Bone marrow (tissue), 2 donors: ENCODE measurements at regions not wholly inside any gene's neighbourhood (a gene's known extent, or its start where the extent isn't known, plus 50 kb on each side); places are given as distances from the start of the nearest gene placed in this dataset.
"Not testable (repeated sequence)": the region's sequence is repeated elsewhere in the genome, so short reads cannot be mapped to it uniquely, and the experiment has no call there.

Source experiments
- DNase-seq, 2 donors: peaks; one replicate each; lab custom pipeline; 2025; lab: John Stamatoyannopoulos, UW

- no peak for DNase-seq
These were observed 80.3 kb downstream of the ZFP36L2 start for GRCh38 chr2:43146083-43146482.

DNA sequence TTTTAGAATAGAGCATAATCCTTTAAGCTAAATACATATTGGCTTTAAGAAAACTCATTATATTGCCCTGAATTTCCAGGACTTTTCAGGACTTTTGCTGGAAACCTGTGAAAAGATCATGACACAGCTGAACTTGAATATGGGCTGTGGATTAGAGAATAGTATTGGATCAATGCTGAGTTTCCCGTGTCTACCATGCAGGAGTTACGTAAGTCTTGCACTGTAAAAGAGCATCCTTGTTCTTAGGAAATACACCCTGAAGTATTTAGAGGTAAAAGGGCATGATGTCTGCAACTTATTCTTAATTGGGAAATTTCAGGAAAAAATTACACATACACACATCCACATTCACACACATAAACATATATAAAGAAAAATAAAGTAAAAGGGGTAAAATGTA lies 82.1 kb downstream of the ZFP36L2 start:
- DNase-seq, result no peak

DNA sequence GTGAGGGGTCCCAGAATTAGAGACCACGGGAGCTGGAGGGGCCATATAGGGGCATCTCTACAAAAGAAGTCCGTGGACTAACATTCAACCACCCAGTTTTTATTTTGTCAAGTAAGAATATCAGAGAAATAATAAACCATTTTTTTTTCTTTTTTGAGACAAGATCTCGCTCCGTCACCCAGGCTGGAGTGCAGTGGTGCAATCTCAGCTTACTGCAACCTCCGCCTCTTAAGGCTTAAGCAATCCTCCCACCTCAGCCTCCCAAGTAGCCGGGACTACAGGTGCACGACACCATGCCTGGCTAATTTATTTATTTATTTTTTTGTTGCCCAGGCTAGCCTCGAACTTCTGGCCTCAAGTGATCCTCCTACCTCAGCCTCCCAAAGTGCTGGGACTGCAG lies 82.7 kb downstream of the ZFP36L2 start:
- DNase-seq, result no peak

DNA sequence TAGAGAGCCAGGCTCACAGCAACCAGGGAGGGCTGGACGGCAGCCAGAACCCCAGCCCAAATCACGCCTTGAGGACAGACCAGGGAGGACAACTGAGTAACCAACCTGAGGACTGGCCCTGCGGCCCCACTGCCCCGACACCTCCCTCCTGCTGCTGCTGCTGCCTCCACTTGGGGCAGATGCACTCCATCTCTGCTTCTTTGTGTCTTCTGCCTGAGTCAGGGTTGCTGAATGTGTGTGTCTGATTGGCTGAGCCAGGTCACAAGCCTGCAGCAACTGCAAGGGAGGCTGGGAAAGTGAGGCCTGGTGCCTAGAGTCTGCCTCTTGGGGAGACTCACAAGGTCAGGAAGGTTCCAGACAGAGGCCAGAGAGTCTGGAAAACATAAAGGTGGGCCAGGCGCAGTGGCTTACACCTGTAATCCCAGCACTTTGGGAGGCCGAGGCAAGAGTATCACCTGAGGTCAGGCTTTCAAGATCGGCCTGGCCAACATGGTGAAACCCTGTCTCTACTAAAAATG lies 83.4 kb downstream of the ZFP36L2 start:
- DNase-seq, result no peak

GRCh38 chr2:43141636-43142151 lies 84.7 kb downstream of the ZFP36L2 start:
- DNase-seq, result not testable (repeated sequence)

DNA sequence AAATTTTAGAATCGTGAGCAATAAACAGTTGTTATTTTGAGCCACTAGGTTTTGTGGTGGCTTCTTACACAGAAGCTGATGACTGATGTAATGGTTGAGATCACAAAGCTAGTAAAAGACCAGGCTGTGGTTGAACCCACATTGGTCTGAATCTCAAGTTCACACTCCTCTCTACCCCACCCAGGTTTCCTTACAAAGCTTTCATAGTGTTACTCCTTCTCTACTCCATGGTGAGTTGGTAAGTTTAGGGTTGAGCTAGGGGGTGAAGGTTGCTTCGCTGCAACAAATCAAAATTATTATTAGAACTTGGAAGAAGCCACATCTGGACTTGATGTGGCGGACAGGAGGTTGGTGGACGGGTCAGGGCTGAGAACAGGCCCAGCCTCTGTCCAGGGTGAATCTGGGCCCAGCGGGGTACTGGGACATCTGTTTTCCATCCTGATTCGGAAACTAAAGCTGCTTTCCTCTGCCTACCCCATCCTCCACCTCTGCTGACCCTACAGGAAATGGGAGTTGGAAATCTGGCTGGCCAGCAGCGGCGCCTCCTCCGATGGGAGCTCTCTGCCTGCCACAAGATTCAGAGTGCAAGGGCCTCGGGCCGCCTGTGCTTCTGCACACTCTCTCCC lies 86.3 kb downstream of the ZFP36L2 start:
- no peak for DNase-seq

- DNase-seq, result no peak
These were observed 86.9 kb downstream of the ZFP36L2 start for GRCh38 chr2:43139501-43139900.

DNA sequence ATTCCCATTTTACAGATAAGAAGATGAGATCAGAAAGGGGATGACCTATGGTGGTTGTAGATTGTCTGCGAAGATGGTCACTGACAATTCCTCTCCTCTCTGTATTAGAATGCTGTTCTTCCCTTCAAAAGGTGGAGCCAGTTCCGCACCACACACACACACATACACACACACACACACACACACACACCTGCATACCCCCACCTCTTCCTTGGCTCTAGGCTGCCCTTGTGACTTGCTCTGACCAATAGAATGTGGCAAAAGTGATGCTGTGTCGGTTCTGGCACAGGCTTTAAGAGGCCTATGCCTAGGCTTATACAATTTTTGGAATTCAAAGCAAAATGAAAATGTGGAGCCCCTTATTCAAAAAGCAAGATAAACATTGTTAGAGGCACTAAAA lies 88.0 kb downstream of the ZFP36L2 start:
- DNase-seq, result no peak

GRCh38 chr2:43136876-43137275 lies 89.5 kb downstream of the ZFP36L2 start:
- peak in 1 of 2 donors; percentile 82 for DNase-seq

- DNase-seq, result no peak
These were observed 90.2 kb downstream of the ZFP36L2 start for GRCh38 chr2:43136011-43136799.

GRCh38 chr2:43135583-43135982 lies 90.8 kb downstream of the ZFP36L2 start:
- no peak for DNase-seq

DNA sequence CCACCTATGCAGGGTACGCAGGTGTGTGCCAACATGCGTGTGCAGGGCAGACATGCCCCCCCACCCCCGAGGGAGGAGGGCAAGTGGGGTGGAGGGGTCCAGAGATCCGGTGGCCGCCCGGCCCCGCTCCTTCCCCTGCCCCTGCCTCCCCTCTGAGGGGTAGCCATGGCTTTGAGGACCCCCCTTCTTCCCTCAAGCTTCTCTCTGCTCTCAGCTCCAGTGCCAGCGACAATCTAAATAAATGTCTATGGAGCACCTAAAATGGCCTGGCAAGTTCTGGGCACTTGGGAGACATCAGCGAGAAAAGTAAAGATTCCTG lies 91.9 kb downstream of the ZFP36L2 start:
- no peak for DNase-seq

GRCh38 chr2:43133708-43134570 lies 92.5 kb downstream of the ZFP36L2 start:
- DNase-seq, result peak; percentile 50 to 87

GRCh38 chr2:43133336-43133707 lies 93.1 kb downstream of the ZFP36L2 start:
- no peak for DNase-seq

DNA sequence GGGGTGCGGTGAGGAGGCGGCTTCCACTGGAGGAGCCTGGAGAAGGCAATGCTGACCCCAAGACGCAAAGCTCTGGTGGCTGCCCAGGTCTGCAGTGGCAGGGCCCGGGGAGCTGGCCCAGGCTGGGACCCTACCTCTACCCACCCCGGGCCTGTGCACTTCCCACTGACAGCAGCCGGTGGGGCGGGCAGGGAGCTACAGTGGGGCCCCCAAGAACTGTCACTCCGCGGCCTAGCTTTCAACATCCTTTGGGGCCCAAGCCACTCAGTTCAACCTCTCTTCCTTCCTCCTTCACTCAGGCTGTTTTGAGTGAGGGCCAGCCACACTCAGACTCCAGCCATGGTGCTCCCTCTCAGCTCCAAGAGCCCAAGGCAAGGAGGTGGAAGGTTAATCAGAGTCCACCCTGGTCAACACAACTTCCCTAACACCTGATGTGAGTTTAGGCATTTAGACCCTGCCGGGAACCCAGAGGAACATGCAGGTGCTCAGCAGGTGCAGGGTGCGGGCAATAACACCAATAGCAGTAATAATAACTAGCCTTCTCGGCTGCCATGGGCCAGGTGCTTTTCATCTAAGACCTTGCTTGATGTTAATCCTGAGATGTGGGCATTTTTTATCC lies 93.6 kb downstream of the ZFP36L2 start:
- DNase-seq, result peak in 1 of 2 donors; percentile 42

DNA sequence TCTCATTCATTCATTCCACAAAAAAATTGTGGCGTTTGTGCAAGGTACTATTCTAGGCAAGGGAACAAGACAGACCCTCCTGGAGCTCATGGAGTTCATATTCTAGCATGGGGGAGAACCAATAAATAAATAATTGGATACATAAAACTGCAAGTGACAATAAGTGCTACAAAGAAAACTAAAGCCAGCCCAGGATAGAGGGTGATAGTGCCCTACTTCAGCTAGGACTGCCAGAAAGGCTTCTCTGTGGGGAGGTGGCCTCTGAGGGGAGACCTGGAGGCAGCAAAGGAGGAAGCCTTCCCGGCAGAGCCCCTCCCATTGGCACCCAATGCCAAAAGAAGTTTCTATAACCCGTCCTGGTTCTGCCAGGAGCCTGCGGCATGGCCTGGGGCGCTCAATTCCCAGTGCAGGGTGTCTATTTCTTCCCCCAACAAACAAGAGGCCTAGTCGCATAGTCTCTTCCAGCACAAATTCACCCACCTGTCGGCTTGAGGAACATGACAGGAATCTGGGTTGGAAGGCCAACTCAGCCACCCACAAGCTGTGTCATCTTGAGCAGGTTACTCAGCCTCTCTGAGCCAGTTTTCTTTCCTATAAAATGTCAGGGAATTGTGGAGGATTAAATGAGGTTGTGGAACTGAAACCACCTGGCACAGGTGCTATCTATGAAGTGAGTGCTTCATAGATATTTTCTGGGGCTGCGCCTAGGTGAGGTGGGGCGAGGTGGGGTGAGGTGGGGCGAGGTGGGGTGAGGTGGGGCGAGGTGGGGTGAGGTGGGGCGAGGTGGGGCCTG lies 94.3 kb downstream of the ZFP36L2 start:
- DNase-seq, result no peak

DNA sequence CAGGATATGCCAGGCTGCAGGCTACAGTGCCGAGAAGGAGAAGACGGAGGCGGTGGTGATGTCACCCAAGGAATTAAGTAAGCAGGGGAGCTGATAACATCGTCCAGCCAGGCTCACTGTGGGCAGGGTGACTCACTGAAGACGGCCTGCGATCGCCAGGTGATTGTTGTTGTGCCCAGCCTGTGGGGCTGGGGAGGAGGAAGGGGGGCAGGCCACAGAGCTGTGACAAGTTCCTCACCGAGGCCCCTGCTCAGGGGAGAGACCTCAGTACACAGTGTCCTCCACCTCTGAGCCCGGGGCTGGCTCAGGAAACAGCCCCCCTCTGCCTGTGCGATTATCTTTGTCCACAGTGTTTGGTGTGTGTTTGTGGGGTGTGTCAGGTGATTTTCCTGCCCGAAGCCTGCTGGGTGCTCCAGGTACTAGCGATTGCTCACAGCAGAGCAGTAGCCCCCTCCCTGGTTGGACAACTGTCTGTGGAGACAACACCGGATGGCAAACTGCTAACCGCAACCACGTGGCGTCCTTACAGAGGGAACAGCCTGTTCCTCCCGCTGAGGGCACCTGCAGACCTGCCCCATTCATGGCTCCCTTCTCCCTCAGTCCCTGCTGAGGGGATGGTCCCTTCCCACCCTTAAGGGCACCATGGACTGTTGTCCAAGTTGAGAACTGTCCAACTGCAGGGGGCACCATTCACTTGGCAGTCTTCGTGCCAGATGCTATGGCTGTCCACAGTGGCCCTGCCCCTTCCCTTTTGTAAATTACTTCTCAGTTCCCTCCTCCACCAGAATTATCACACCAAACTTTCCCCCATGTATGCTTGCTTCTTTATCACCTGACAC lies 95.1 kb downstream of the ZFP36L2 start:
- peak; percentile 53 to 98 for DNase-seq

DNA sequence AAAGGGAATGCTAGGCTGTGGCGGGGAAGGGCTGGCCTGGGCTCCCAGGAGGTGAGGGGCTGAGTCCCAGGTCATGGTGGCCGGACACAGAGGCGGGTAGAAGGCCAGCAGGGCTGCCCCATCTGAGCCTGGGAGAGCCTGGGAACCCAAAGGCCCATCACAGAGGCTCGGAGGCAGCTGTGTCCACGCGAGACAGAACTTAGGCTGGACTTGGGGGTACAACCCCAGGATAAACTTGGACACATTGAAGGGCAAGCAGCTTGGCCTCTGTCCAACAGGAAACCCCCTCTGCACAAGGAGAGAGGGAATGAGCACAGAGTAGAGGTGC lies 95.9 kb downstream of the ZFP36L2 start:
- no peak for DNase-seq

- DNase-seq, result peak in 1 of 2 donors; percentile 39
These were observed 96.5 kb downstream of the ZFP36L2 start for GRCh38 chr2:43129676-43130547.
